Mesenchymal stem cell (in vitro differentiated cells and primary cell): ENCODE measurements at regions not wholly inside any gene's neighbourhood (a gene's known extent, or its start where the extent isn't known, plus 50 kb on each side); places are given as distances from the start of the nearest gene placed in this dataset.

Experiments
- DNase-seq: peaks from one replicate; pipeline ENCODE4 v3.0.0-alpha.2; 2013
- H2AFZ ChIP-seq: one replicate; pipeline ENCODE4 v1.6.1; 2013; ENCODE audit warnings: low read depth, mild to moderate bottlenecking, control low read depth, inconsistent platforms, low read length, moderate library complexity
- H2AK5ac ChIP-seq: 2 replicates; pipeline ENCODE4 v1.6.1; 2013; ENCODE audit warnings: low read length, moderate library complexity, mild to moderate bottlenecking, inconsistent platforms; ENCODE audit not compliant: severe bottlenecking
- H2BK120ac ChIP-seq: one replicate; pipeline ENCODE4 v1.6.1; 2013; ENCODE audit warnings: low read depth, mild to moderate bottlenecking, inconsistent platforms, low read length, moderate library complexity
- H2BK12ac ChIP-seq, 2 experiments: one replicate each; pipeline ENCODE4 v1.6.1; 2013; ENCODE audit warnings: inconsistent platforms in 2 of 2, low read length in 2 of 2, mild to moderate bottlenecking in 2 of 2, moderate library complexity in 2 of 2, control low read depth in 1 of 2
- H2BK15ac ChIP-seq: one replicate; pipeline ENCODE4 v1.6.1; 2013; ENCODE audit warnings: mild to moderate bottlenecking, low read depth, inconsistent platforms; ENCODE audit not compliant: poor library complexity, severe bottlenecking
- H2BK5ac ChIP-seq: 2 replicates; pipeline ENCODE4 v1.6.1; 2013; ENCODE audit warnings: low read depth, mild to moderate bottlenecking, low read length, control low read depth, inconsistent platforms; ENCODE audit not compliant: poor library complexity, severe bottlenecking
- H3K14ac ChIP-seq, 2 experiments: one replicate each; pipeline ENCODE4 v1.6.1; 2013; ENCODE audit warnings: inconsistent platforms in 2 of 2, low read length in 2 of 2, control low read depth in 1 of 2, mild to moderate bottlenecking in 1 of 2, moderate library complexity in 1 of 2
- H3K18ac ChIP-seq, 2 experiments: one replicate each; pipeline ENCODE4 v1.6.1; 2013; ENCODE audit warnings: inconsistent platforms in 2 of 2, low read length in 2 of 2, control low read depth in 1 of 2, low read depth in 1 of 2, mild to moderate bottlenecking in 1 of 2
- H3K23ac ChIP-seq, 2 experiments: one replicate each; pipeline ENCODE4 v1.6.1; 2013; ENCODE audit warnings: inconsistent platforms in 2 of 2, low read length in 2 of 2, mild to moderate bottlenecking in 2 of 2, moderate library complexity in 2 of 2, control low read depth in 1 of 2
- H3K27ac ChIP-seq: 2 replicates; pipeline ENCODE4 v1.5.1; 2013; ENCODE audit warnings: mild to moderate bottlenecking, moderate library complexity, low read length, control low read depth, inconsistent platforms; ENCODE audit not compliant: poor library complexity, severe bottlenecking
- H3K27me3 ChIP-seq, 2 experiments: 2 replicates each; pipeline versions ENCODE4 v1.6.1 to v1.7.0; 2013; ENCODE audit warnings: low read length in 2 of 2, mild to moderate bottlenecking in 2 of 2, moderate library complexity in 2 of 2, control low read depth in 1 of 2, inconsistent platforms in 1 of 2; ENCODE audit not compliant: control insufficient read depth in 1 of 2, insufficient read depth in 1 of 2
- H3K36me3 ChIP-seq, 2 experiments: 2 replicates each; pipeline versions ENCODE4 v1.6.1 to v1.7.0; 2013; ENCODE audit warnings: low read length in 2 of 2, control low read depth in 1 of 2, inconsistent platforms in 1 of 2, low read depth in 1 of 2, mild to moderate bottlenecking in 1 of 2; ENCODE audit not compliant: insufficient read depth in 2 of 2, control insufficient read depth in 1 of 2
- H3K4ac ChIP-seq, 2 experiments: one replicate each; pipeline ENCODE4 v1.6.1; 2013; ENCODE audit warnings: inconsistent platforms in 2 of 2, low read length in 2 of 2, mild to moderate bottlenecking in 2 of 2, moderate library complexity in 2 of 2, control low read depth in 1 of 2, low read depth in 1 of 2
- H3K4me1 ChIP-seq: 2 replicates; pipeline ENCODE4 v1.6.1; 2013; ENCODE audit warnings: low read depth, low read length, control low read depth; ENCODE audit not compliant: control insufficient read depth, insufficient read depth
- H3K4me2 ChIP-seq: 2 replicates; pipeline ENCODE4 v1.6.1; 2013; ENCODE audit warnings: low read length, mild to moderate bottlenecking, inconsistent platforms; ENCODE audit not compliant: poor library complexity, severe bottlenecking
- H3K4me3 ChIP-seq, 2 experiments: 2 replicates each; pipeline versions ENCODE4 v1.5.1 to v1.7.0; 2013; ENCODE audit warnings: low read length in 2 of 2, mild to moderate bottlenecking in 2 of 2, control low read depth in 1 of 2, low read depth in 1 of 2; ENCODE audit not compliant: insufficient read depth in 1 of 2
- H3K79me1 ChIP-seq: replicated peaks from 2 replicates; pipeline ENCODE4 v1.6.1; 2013; ENCODE audit warnings: mild to moderate bottlenecking, control low read depth, low read length, inconsistent platforms; ENCODE audit not compliant: poor library complexity, severe bottlenecking
- H3K9ac ChIP-seq: 2 replicates; pipeline ENCODE4 v1.7.0; 2013; ENCODE audit warnings: mild to moderate bottlenecking, low read length, moderate library complexity
- H3K9me3 ChIP-seq: 2 replicates; pipeline ENCODE4 v1.7.0; 2013; ENCODE audit warnings: mild to moderate bottlenecking, low read length; ENCODE audit not compliant: control insufficient read depth
- H4K8ac ChIP-seq: one replicate; pipeline ENCODE4 v1.6.1; 2013; ENCODE audit warnings: inconsistent platforms, mild to moderate bottlenecking, low read length, moderate library complexity
- H4K91ac ChIP-seq: one replicate; pipeline ENCODE4 v1.6.1; 2013; ENCODE audit warnings: mild to moderate bottlenecking, low read length, inconsistent platforms
- WGBS: methylation state at CpG from one replicate; pipeline ENCODE4 v1.1.7; 2013; ENCODE audit warnings: mixed read lengths; 5-methylcytosine and 5-hydroxymethylcytosine counted together

- Histone ChIP-seq H2BK120ac (no peak overlapping the region), H3K27me3 (peaks cover 0 to 12% of the 10 kb centered on the region in 2 experiments), H3K4me3 (peak overlapping the region in 1 of 2 experiments; percentile 29), H3K27ac (no peak overlapping the region), H3K36me3 (no peaks in the 10 kb centered on the region), H3K4ac (no peak overlapping the region), H3K18ac (no peak overlapping the region), H2BK5ac (no peak overlapping the region), H3K4me1 (no peaks in the 10 kb centered on the region), H3K14ac (no peak overlapping the region), H4K8ac (no peak overlapping the region), H2AFZ (no peak overlapping the region), H3K9ac (no peak overlapping the region), H3K79me1 (no peaks in the 10 kb centered on the region), H3K4me2 (no peak overlapping the region), H2AK5ac (no peak overlapping the region), H2BK12ac (no peak overlapping the region), H4K91ac (no peak overlapping the region), H3K9me3 (peaks cover 14% of the 10 kb centered on the region), H2BK15ac (no peak overlapping the region), H3K23ac (no peak overlapping the region)
- whole genome bisulfite sequencing = 69% methylated on average over 6 of the region's 6 CpGs
- DNase-seq = no peak
Observed at GRCh38 chr1:2871246-2871815, 69.8 kb upstream of the TTC34 start.

- no peak overlapping the region for H4K91ac ChIP-seq
- peaks cover 0 to 15% of the 10 kb centered on the region in 2 experiments for H3K27me3 ChIP-seq
- no peak overlapping the region for H2AK5ac ChIP-seq
- no peak overlapping the region for H3K4me2 ChIP-seq
- no peaks in the 10 kb centered on the region for H3K79me1 ChIP-seq
- no peak overlapping the region for H3K23ac ChIP-seq
- no peak overlapping the region for H2BK5ac ChIP-seq
- peaks cover 14% of the 10 kb centered on the region for H3K9me3 ChIP-seq
- H4K8ac ChIP-seq = no peak overlapping the region
- H3K4me1 ChIP-seq = no peaks in the 10 kb centered on the region
- H3K4me3 ChIP-seq = no peak overlapping the region
- no peak overlapping the region for H3K9ac ChIP-seq
- H3K36me3 ChIP-seq = no peaks in the 10 kb centered on the region
- no peak for DNase-seq
- H2BK15ac ChIP-seq = no peak overlapping the region
- no peak overlapping the region for H3K14ac ChIP-seq
- H3K18ac ChIP-seq = no peak overlapping the region
- H3K4ac ChIP-seq = no peak overlapping the region
- no peak overlapping the region for H2BK12ac ChIP-seq
- 94% methylated on average over 5 of the region's 7 CpGs for WGBS
- H2AFZ ChIP-seq = no peak overlapping the region
- H3K27ac ChIP-seq = no peak overlapping the region
- H2BK120ac ChIP-seq = no peak overlapping the region
Observed at GRCh38 chr1:2874207-2874606, 72.7 kb upstream of the TTC34 start.

GRCh38 chr1:2874607-2875480, 73.4 kb upstream of the TTC34 start:
- Histone ChIP-seq H3K9me3 (peaks cover 14% of the 10 kb centered on the region), H2BK5ac (no peak overlapping the region), H3K4me1 (no peaks in the 10 kb centered on the region), H2BK15ac (no peak overlapping the region), H3K4me3 (no peak overlapping the region), H3K14ac (no peak overlapping the region), H3K36me3 (no peaks in the 10 kb centered on the region), H3K23ac (no peak overlapping the region), H2AK5ac (no peak overlapping the region), H4K8ac (no peak overlapping the region), H2BK12ac (no peak overlapping the region), H2AFZ (no peak overlapping the region), H3K18ac (no peak overlapping the region), H3K4me2 (no peak overlapping the region), H3K9ac (no peak overlapping the region), H4K91ac (no peak overlapping the region), H3K27ac (no peak overlapping the region), H3K79me1 (no peaks in the 10 kb centered on the region), H2BK120ac (no peak overlapping the region), H3K4ac (no peak overlapping the region), H3K27me3 (peaks cover 0 to 15% of the 10 kb centered on the region in 2 experiments)
- 83% methylated on average over 25 of the region's 30 CpGs for whole genome bisulfite sequencing
- no peak for DNase-seq

- no peak overlapping the region for H3K4me3 ChIP-seq
- no peaks in the 10 kb centered on the region for H3K4me1 ChIP-seq
- H2AK5ac ChIP-seq = no peak overlapping the region
- H3K27ac ChIP-seq = no peak overlapping the region
- peaks cover 0 to 20% of the 10 kb centered on the region in 2 experiments for H3K27me3 ChIP-seq
- no peak overlapping the region for H2BK120ac ChIP-seq
- H2BK5ac ChIP-seq = no peak overlapping the region
- no peak overlapping the region for H4K8ac ChIP-seq
- H3K18ac ChIP-seq = no peak overlapping the region
- no peaks in the 10 kb centered on the region for H3K79me1 ChIP-seq
- no peak for DNase-seq
- H3K14ac ChIP-seq = no peak overlapping the region
- no peak overlapping the region for H2BK15ac ChIP-seq
- peak overlapping the region; percentile 43 for H2AFZ ChIP-seq
- no peak overlapping the region for H3K4ac ChIP-seq
- H4K91ac ChIP-seq = no peak overlapping the region
- H3K4me2 ChIP-seq = no peak overlapping the region
- no peak overlapping the region for H3K9ac ChIP-seq
- no peak overlapping the region for H2BK12ac ChIP-seq
- H3K9me3 ChIP-seq = peaks cover 10% of the 10 kb centered on the region
- H3K36me3 ChIP-seq = no peaks in the 10 kb centered on the region
- no peak overlapping the region for H3K23ac ChIP-seq
- 84% methylated on average over 36 of the region's 42 CpGs for WGBS
Observed at GRCh38 chr1:2875707-2876561, 74.4 kb upstream of the TTC34 start.
